ENCODE measurements at regions not wholly inside any gene's neighbourhood (a gene's known extent, or its start where the extent isn't known, plus 50 kb on each side); places are given as distances from the start of the nearest gene placed in this dataset.

DNA sequence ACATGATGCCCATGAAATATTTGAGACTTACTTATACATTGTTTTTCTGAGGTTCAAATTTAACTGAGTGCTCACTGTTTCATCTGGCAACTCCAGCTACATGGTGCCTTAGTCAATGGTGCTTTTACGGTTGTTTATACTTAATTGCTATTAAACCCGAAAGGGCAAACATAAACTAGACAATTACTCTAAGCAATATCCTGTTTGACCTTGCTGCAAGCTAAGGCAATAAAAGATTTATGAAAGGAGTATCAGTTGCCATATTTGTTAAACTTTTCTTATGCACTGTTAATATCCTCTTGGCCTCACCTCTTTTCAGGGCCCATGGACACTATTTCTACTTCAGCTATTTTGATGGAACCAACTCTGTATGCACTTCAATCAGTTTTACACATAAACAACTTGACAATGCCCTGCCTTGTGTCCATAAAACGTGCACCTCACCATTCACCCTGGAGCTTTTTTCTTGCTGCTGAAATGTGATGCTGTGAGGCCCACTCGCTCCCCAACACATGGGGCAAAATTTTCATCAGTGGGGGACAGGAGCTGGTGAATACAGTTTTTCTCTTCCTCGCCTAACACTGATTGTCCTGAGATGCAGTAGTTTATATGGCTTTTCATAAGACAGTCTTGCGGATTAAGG is 64.1 kb upstream of the HIF1A start:
- Mint-ChIP-seq H3K4me1 (no peaks in the 10 kb centered on the region), H3K4me3 (no peak overlapping the region), H3K9me3 (no peaks in the 10 kb centered on the region), H3K27ac (no peak overlapping the region), H3K27me3 (ENCODE audit: low read depth in 2 of 2) (peaks cover 0 to 2% of the 10 kb centered on the region in 2 donors), H3K36me3 (no peaks in the 10 kb centered on the region)
- H3K27me3 ChIP-seq (ENCODE audit: control insufficient read depth, insufficient read depth, low read length): no peaks in the 10 kb centered on the region
- no peaks in the 10 kb centered on the region for H3K36me3 ChIP-seq (ENCODE audit: control insufficient read depth, insufficient read depth, low read length)
- TF ChIP-seq, protein P1, sequence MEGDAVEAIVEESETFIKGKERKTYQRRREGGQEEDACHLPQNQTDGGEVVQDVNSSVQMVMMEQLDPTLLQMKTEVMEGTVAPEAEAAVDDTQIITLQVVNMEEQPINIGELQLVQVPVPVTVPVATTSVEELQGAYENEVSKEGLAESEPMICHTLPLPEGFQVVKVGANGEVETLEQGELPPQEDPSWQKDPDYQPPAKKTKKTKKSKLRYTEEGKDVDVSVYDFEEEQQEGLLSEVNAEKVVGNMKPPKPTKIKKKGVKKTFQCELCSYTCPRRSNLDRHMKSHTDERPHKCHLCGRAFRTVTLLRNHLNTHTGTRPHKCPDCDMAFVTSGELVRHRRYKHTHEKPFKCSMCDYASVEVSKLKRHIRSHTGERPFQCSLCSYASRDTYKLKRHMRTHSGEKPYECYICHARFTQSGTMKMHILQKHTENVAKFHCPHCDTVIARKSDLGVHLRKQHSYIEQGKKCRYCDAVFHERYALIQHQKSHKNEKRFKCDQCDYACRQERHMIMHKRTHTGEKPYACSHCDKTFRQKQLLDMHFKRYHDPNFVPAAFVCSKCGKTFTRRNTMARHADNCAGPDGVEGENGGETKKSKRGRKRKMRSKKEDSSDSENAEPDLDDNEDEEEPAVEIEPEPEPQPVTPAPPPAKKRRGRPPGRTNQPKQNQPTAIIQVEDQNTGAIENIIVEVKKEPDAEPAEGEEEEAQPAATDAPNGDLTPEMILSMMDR (IDR thresholded peaks at IDR 0.05): no peak
- no peak overlapping the region for H3K27ac ChIP-seq (ENCODE audit: low read length)
- intact Hi-C loops (cut with micrococcal nuclease): no loop called here
- no peaks in the 10 kb centered on the region for H3K4me1 ChIP-seq (ENCODE audit: control insufficient read depth, insufficient read depth, low read length)
- DNase-seq (no peak), ATAC-seq (no peak)
- 94% methylated on average over 5 of the region's 6 CpGs for WGBS (ENCODE audit: insufficient coverage)
- no peaks in the 10 kb centered on the region for H3K9me3 ChIP-seq (ENCODE audit: control insufficient read depth, insufficient read depth, low read length)
- no peak overlapping the region for H3K4me3 ChIP-seq (ENCODE audit: low read length)

DNA sequence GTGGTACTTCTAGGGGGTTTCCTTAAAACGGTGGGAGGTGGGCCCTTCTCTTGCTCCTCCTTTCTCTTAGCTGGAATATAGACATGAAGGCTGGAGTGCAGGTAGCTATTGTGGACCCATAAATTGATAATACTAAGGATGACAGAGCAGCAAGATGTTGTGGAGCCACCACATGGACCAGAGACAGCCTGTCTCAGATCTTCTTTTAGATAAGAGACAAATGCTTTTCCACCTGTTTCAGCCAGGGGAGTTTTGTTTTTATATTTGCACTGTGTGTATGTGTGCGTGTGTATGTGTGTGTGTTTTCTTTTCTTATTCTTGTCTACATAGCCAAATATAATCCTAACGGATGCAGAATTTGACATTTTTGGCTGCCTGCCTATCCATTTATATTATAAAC is 62.9 kb upstream of the HIF1A start:
- Mint-ChIP-seq H3K9me3 (no peaks in the 10 kb centered on the region), H3K4me3 (no peak overlapping the region), H3K36me3 (no peaks in the 10 kb centered on the region), H3K27me3 (ENCODE audit: low read depth in 2 of 2) (peaks cover 0 to 2% of the 10 kb centered on the region in 2 donors), H3K4me1 (no peaks in the 10 kb centered on the region), H3K27ac (no peak overlapping the region)
- 67% methylated on average over 1 of the region's 3 CpGs for WGBS (ENCODE audit: insufficient coverage)
- no peaks in the 10 kb centered on the region for H3K9me3 ChIP-seq (ENCODE audit: control insufficient read depth, insufficient read depth, low read length)
- H3K27me3 ChIP-seq (ENCODE audit: control insufficient read depth, insufficient read depth, low read length): no peaks in the 10 kb centered on the region
- ATAC-seq (no peak), DNase-seq (no peak)
- no peaks in the 10 kb centered on the region for H3K4me1 ChIP-seq (ENCODE audit: control insufficient read depth, insufficient read depth, low read length)
- H3K36me3 ChIP-seq (ENCODE audit: control insufficient read depth, insufficient read depth, low read length): no peaks in the 10 kb centered on the region
- TF ChIP-seq, protein P1 (IDR thresholded peaks at IDR 0.05): no peak
- no peak overlapping the region for H3K4me3 ChIP-seq (ENCODE audit: low read length)
- intact Hi-C loops (cut with micrococcal nuclease): no loop called here
- H3K27ac ChIP-seq (ENCODE audit: low read length): no peak overlapping the region

DNA sequence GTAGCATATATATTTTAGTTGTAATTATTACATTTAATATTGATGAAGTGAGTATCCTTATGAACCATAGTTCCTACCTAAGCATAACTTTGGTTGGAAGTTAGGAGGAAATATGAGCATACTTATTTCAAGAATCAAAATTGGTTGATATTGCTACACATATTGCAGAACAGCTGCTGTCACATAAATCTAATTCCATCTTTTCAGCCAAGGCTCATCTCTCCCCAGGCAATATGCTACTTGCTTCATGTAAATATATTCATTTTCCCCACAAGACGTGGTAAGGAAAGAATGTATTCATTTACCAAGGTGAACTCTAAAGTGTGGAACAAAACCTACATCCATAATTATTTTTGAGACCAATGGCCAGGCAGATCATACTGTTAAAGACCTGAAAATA is 62.5 kb upstream of the HIF1A start:
- Histone ChIP-seq H3K36me3 (ENCODE audit: control insufficient read depth, insufficient read depth, low read length) (no peaks in the 10 kb centered on the region), H3K4me3 (ENCODE audit: low read length) (no peak overlapping the region), H3K27ac (ENCODE audit: low read length) (no peak overlapping the region), H3K27me3 (ENCODE audit: control insufficient read depth, insufficient read depth, low read length) (no peaks in the 10 kb centered on the region), H3K4me1 (ENCODE audit: control insufficient read depth, insufficient read depth, low read length) (no peaks in the 10 kb centered on the region), H3K9me3 (ENCODE audit: control insufficient read depth, insufficient read depth, low read length) (no peaks in the 10 kb centered on the region)
- Mint-ChIP-seq H3K9me3 (no peaks in the 10 kb centered on the region), H3K27me3 (ENCODE audit: low read depth in 2 of 2) (peaks cover 0 to 2% of the 10 kb centered on the region in 2 donors), H3K4me3 (no peak overlapping the region), H3K36me3 (no peaks in the 10 kb centered on the region), H3K27ac (no peak overlapping the region), H3K4me1 (no peaks in the 10 kb centered on the region)
- TF ChIP-seq, protein P1 (IDR thresholded peaks at IDR 0.05): no peak
- DNase-seq (no peak), ATAC-seq (no peak)
- WGBS (ENCODE audit: insufficient coverage): 80% methylated on average over 1 of the region's 1 CpG
- intact Hi-C loops (cut with micrococcal nuclease): no loop called here

DNA sequence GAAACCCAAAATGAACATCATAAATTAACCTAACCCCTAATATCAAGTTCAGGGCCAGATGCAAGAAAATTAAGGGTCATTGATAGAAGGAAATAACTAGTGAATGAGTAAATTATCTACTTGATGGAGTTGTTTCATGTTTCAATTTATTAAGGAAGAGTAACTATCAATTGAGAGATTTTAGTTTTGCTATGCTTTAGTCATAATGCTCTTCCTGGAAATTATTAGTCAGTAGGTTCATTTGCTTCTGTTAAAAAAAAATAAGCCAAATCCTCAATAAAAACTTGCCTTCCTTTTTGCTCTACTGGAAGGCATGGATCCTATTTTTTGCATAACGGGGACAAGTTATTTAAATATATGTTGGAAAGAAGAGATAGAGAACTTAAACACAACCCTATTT is 59.0 kb upstream of the HIF1A start:
- Histone ChIP-seq H3K9me3 (ENCODE audit: control insufficient read depth, insufficient read depth, low read length) (no peaks in the 10 kb centered on the region), H3K27ac (ENCODE audit: low read length) (no peak overlapping the region), H3K4me1 (ENCODE audit: control insufficient read depth, insufficient read depth, low read length) (no peaks in the 10 kb centered on the region), H3K27me3 (ENCODE audit: control insufficient read depth, insufficient read depth, low read length) (no peaks in the 10 kb centered on the region), H3K4me3 (ENCODE audit: low read length) (no peak overlapping the region), H3K36me3 (ENCODE audit: control insufficient read depth, insufficient read depth, low read length) (no peaks in the 10 kb centered on the region)
- intact Hi-C loops (cut with micrococcal nuclease): no loop called here
- no peaks in the 10 kb centered on the region for H3K9me3 Mint-ChIP-seq
- DNase-seq: no peak
- no peaks in the 10 kb centered on the region for H3K36me3 Mint-ChIP-seq
- H3K4me3 Mint-ChIP-seq: no peak overlapping the region
- no peaks in the 10 kb centered on the region for H3K4me1 Mint-ChIP-seq
- no CpG with 5 or more reads among the region's 1 CpG for WGBS (ENCODE audit: insufficient coverage)
- H3K27me3 Mint-ChIP-seq (ENCODE audit: low read depth in 2 of 2): peaks cover 0 to 2% of the 10 kb centered on the region in 2 donors
- TF ChIP-seq, protein P1 (IDR thresholded peaks at IDR 0.05): no peak
- no peak for ATAC-seq
- H3K27ac Mint-ChIP-seq: no peak overlapping the region
